ENCODE measurements at regions not wholly inside any gene's neighbourhood (a gene's known extent, or its start where the extent isn't known, plus 50 kb on each side); places are given as distances from the start of the nearest gene placed in this dataset.

- DNase-seq = no peak
These were observed 115.4 kb upstream of the STK26 start for GRCh38 chrX:131907488-131908314.

GRCh38 chrX:131910586-131910985 lies 112.5 kb upstream of the STK26 start:
- DNase-seq = no peak

GRCh38 chrX:131915488-131915887 lies 107.6 kb upstream of the STK26 start:
- DNase-seq = no peak

DNA sequence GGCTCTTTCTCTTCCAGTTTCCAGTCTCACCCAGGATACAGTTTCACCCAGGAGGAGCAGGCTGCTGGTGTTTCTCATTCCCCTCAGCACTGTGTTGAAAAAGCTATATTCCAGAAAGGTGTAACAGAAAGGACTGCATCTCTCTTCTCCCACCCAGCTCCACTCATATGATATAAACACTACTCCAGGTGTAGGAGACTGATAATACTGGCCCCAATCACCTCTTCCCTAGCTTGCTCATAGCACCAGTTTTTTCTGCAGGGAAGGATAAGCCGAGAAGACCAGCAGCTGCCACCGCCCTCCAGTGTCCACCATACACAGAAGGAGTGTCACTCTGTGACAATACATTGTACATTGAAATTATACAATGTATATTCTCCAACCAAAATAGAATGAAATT lies 105.5 kb upstream of the STK26 start:
- DNase-seq = no peak

- no peak for DNase-seq
These were observed 104.3 kb upstream of the STK26 start for GRCh38 chrX:131918839-131919238.

DNA sequence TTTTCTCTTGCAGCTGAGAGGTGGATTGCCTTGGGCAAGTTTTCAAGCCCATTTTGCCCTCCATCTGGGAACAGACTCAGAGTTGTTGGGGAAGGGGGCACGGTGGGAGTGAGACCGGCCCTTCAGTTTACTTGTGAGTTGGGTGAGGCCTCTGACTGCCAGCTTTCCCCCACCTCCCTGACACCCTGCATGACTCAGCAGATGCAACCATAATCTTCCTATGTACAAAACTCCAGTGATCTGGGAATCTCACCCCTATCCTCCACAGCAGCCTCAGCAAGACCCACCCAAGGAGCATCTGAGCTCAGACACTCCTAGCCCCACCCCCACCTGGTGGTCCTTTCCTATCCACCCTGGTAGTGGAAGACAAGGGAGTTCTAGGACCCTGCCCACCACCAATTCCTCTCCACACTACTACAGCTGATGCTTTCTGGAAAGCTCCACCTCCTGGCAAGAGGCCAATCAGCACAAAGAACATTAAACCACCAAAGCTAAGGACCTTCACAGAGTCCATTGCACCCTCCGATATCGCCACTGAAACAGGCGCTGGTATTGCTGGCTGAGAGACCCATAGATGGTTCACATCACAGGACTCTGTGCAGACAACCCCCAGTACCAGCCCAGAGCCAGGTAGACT lies 99.4 kb upstream of the STK26 start:
- no peak for DNase-seq

DNA sequence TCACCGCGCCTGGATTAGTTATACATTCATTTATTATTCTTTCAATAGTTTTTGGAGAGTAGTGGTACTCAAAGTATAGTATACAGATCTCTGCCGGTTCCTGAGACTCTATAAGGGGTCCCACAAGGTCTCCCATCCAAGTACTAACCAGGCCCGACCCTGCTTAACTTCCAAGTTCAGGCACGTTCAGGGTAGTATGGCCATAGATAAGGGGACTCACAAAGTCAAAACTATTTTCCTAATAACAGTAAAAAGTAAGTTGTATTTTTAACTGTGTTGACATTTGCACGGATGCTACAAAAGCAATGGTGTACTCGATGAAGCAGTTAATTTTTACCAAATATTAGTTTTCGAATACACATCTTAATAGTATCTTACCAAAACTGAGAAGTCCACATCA lies 84.4 kb upstream of the STK26 start:
- no peak for DNase-seq

GRCh38 chrX:131942034-131942433 lies 81.1 kb upstream of the STK26 start:
- DNase-seq = no peak

GRCh38 chrX:131944936-131945902 lies 77.9 kb upstream of the STK26 start:
- no peak for DNase-seq

GRCh38 chrX:131951166-131951565 lies 71.9 kb upstream of the STK26 start:
- no peak for DNase-seq

GRCh38 chrX:131955099-131955777 lies 67.9 kb upstream of the STK26 start:
- DNase-seq = no peak

GRCh38 chrX:131958724-131959123 lies 64.4 kb upstream of the STK26 start:
- no peak for DNase-seq

GRCh38 chrX:131970347-131970746 lies 52.8 kb upstream of the STK26 start:
- DNase-seq = no peak
